GM18502 (cell line): ENCODE measurements at regions not wholly inside any gene's neighbourhood (a gene's known extent, or its start where the extent isn't known, plus 50 kb on each side); places are given as distances from the start of the nearest gene placed in this dataset.
"Not testable (repeated sequence)": the region's sequence is repeated elsewhere in the genome, so short reads cannot be mapped to it uniquely, and the experiment has no call there.

Source experiments
- ATAC-seq: cut with Tn5 transposase; IDR thresholded peaks from one replicate; pipeline ENCODE4 v1.9.1; 2021; ENCODE audit warnings: mild to moderate bottlenecking; ENCODE audit not compliant: unreplicated experiment, poor library complexity

- peak; percentile 80 for ATAC-seq
These were observed 520.6 kb downstream of the MFSD1 start for GRCh38 chr3:159322322-159322939.

GRCh38 chr3:159323848-159324247 is 522.0 kb downstream of the MFSD1 start:
- no peak for ATAC-seq

- no peak for ATAC-seq
These were observed 525.1 kb downstream of the MFSD1 start for GRCh38 chr3:159326998-159327397.

GRCh38 chr3:159332535-159333099 is 530.8 kb downstream of the MFSD1 start:
- no peak for ATAC-seq

- no peak for ATAC-seq
These were observed 537.3 kb downstream of the MFSD1 start for GRCh38 chr3:159339131-159339530.

GRCh38 chr3:159340877-159341500 is 539.1 kb downstream of the MFSD1 start:
- no peak for ATAC-seq

- ATAC-seq, result no peak
These were observed 544.5 kb downstream of the MFSD1 start for GRCh38 chr3:159346271-159346903.

GRCh38 chr3:159348431-159348830 is 546.6 kb downstream of the MFSD1 start:
- ATAC-seq, result no peak

GRCh38 chr3:159356606-159357005 is 554.8 kb downstream of the MFSD1 start:
- peak; percentile 74 for ATAC-seq

GRCh38 chr3:159364511-159364910 is 562.7 kb downstream of the MFSD1 start:
- ATAC-seq, result no peak

GRCh38 chr3:159366476-159366875 is 564.6 kb downstream of the MFSD1 start:
- ATAC-seq, result no peak

- no peak for ATAC-seq
These were observed 570.1 kb downstream of the MFSD1 start for GRCh38 chr3:159371961-159372360.

- ATAC-seq, result no peak
These were observed 576.7 kb downstream of the MFSD1 start for GRCh38 chr3:159378396-159379194.

- no peak for ATAC-seq
These were observed 579.0 kb downstream of the MFSD1 start for GRCh38 chr3:159380891-159381290.

GRCh38 chr3:159390656-159391212 is 588.9 kb downstream of the MFSD1 start:
- no peak for ATAC-seq

GRCh38 chr3:159397683-159398082 is 591.0 kb upstream of the IL12A start:
- not testable (repeated sequence) for ATAC-seq

- ATAC-seq, result no peak
These were observed 587.6 kb upstream of the IL12A start for GRCh38 chr3:159401069-159401468.

GRCh38 chr3:159409711-159410110 is 578.9 kb upstream of the IL12A start:
- not testable (repeated sequence) for ATAC-seq

GRCh38 chr3:159413319-159413718 is 575.3 kb upstream of the IL12A start:
- ATAC-seq, result no peak

- no peak for ATAC-seq
These were observed 571.8 kb upstream of the IL12A start for GRCh38 chr3:159416856-159417255.
